GM23338 (cell line): ENCODE measurements at regions not wholly inside any gene's neighbourhood (a gene's known extent, or its start where the extent isn't known, plus 50 kb on each side); places are given as distances from the start of the nearest gene placed in this dataset.

ENCODE experiments used
- ATAC-seq: fragments of 200-7000 bp; cut with Tn5 transposase; 3 replicates; pipeline ENCODE4 v1.9.1; 2020
- DNase-seq: peaks from one replicate; pipeline ENCODE4 v3.0.0-alpha.2; 2015; ENCODE audit warnings: low spot score
- H2AFZ ChIP-seq: fragments of 200-600 bp; sonication (generic); 2 replicates; pipeline ENCODE4 v1.8.0; 2016; ENCODE audit warnings: antibody characterized with exemption, mild to moderate bottlenecking, moderate library complexity
- H3F3A ChIP-seq: fragments of 200-600 bp; sonication (generic); replicated peaks from 2 replicates; pipeline ENCODE4 v1.8.0; 2017; ENCODE audit warnings: antibody characterized with exemption, mixed run types, low read depth
- H3K27ac ChIP-seq: fragments of 200-600 bp; sonication (generic); 2 replicates; pipeline ENCODE4 v1.6.1; 2016; ENCODE audit warnings: low read depth
- H3K27me3 ChIP-seq: fragments of 200-600 bp; sonication (generic); 2 replicates; pipeline ENCODE4 v1.8.0; 2016; ENCODE audit warnings: mild to moderate bottlenecking, mixed run types, moderate library complexity; ENCODE audit not compliant: insufficient read depth
- H3K36me3 ChIP-seq: fragments of 200-600 bp; sonication (generic); 2 replicates; pipeline ENCODE4 v1.8.0; 2016; ENCODE audit warnings: mild to moderate bottlenecking; ENCODE audit not compliant: insufficient read depth
- H3K4me1 ChIP-seq: fragments of 200-600 bp; sonication (generic); 2 replicates; pipeline ENCODE4 v1.8.0; 2016; ENCODE audit warnings: mild to moderate bottlenecking, moderate library complexity; ENCODE audit not compliant: insufficient read depth
- H3K4me2 ChIP-seq: fragments of 200-600 bp; sonication (generic); 2 replicates; pipeline ENCODE4 v1.7.1; 2017; ENCODE audit warnings: mixed run types
- H3K4me3 ChIP-seq: fragments of 200-600 bp; sonication (generic); 2 replicates; pipeline ENCODE4 v1.6.1; 2016; ENCODE audit warnings: mixed run types
- H3K79me2 ChIP-seq: fragments of 200-600 bp; sonication (generic); replicated peaks from 2 replicates; pipeline ENCODE4 v1.8.0; 2017; ENCODE audit warnings: mild to moderate bottlenecking; ENCODE audit not compliant: insufficient read depth
- H3K9me2 ChIP-seq: fragments of 200-600 bp; sonication (generic); 2 replicates; pipeline ENCODE4 v1.8.0; 2017; ENCODE audit not compliant: insufficient read depth
- H4K20me1 ChIP-seq: fragments of 200-600 bp; sonication (generic); replicated peaks from 2 replicates; pipeline ENCODE4 v1.8.0; 2017; ENCODE audit warnings: mild to moderate bottlenecking; ENCODE audit not compliant: insufficient read depth
- H3K27ac Mint-ChIP-seq: 2 replicates; pipeline ENCODE4 v1.8.0; 2020; ENCODE audit warnings: inconsistent platforms, mild to moderate bottlenecking, moderate library complexity, mixed read lengths
- H3K27me3 Mint-ChIP-seq: 3 replicates; pipeline ENCODE4 v1.8.0; 2022; ENCODE audit warnings: low read depth, mild to moderate bottlenecking, moderate library complexity, mixed read lengths, inconsistent platforms; ENCODE audit not compliant: insufficient read depth, poor library complexity
- H3K36me3 Mint-ChIP-seq: 3 replicates; pipeline ENCODE4 v1.8.0; 2021; ENCODE audit warnings: low read depth, mild to moderate bottlenecking, inconsistent platforms, moderate library complexity, mixed read lengths
- H3K4me1 Mint-ChIP-seq: 3 replicates; pipeline ENCODE4 v1.8.0; 2020; ENCODE audit warnings: mild to moderate bottlenecking, inconsistent platforms, mixed read lengths
- H3K4me3 Mint-ChIP-seq: 3 replicates; pipeline ENCODE4 v1.8.0; 2021; ENCODE audit warnings: moderate library complexity, mild to moderate bottlenecking, inconsistent platforms, mixed read lengths
- H3K9me3 Mint-ChIP-seq: 3 replicates; pipeline ENCODE4 v1.8.0; 2020; ENCODE audit warnings: moderate library complexity, mild to moderate bottlenecking, inconsistent platforms, mixed read lengths
- CREB1 ChIP-seq: fragments of 250-450 bp; sonication (Bioruptor Pico); IDR thresholded peaks from 2 replicates; pipeline ENCODE4 v1.5.0; 2020; ENCODE audit warnings: low read depth, mild to moderate bottlenecking, moderate library complexity
- CTCF ChIP-seq, 2 experiments: fragments of 200-600 bp in 1 of 2; sonication (generic) in 1 of 2; conservative IDR thresholded peaks; 2 replicates each; pipeline versions ENCODE4 v1.5.1 to v1.6.1; 2016 to 2017; ENCODE audit warnings: antibody characterized with exemption in 2 of 2, low read depth in 2 of 2, mild to moderate bottlenecking in 2 of 2, moderate library complexity in 1 of 2
- ETS1 ChIP-seq: IDR thresholded peaks from 2 replicates; pipeline ENCODE4 v1.6.1; 2016; ENCODE audit warnings: antibody characterized with exemption
- EZH2 ChIP-seq: fragments of 200-600 bp; sonication (generic); IDR thresholded peaks from one replicate; pipeline ENCODE4 v1.8.0; 2017; ENCODE audit warnings: antibody characterized with exemption, mild to moderate bottlenecking, low read depth; ENCODE audit not compliant: unreplicated experiment
- EZH2phosphoT487 ChIP-seq: fragments of 200-600 bp; sonication (generic); IDR thresholded peaks from one replicate; pipeline ENCODE4 v1.8.1; 2018; ENCODE audit warnings: antibody characterized with exemption; ENCODE audit not compliant: unreplicated experiment
- NANOG ChIP-seq: IDR thresholded peaks from 2 replicates; pipeline ENCODE4 v1.6.1; 2016; ENCODE audit warnings: antibody characterized with exemption, borderline replicate concordance
- POLR2AphosphoS5 ChIP-seq: IDR thresholded peaks from 2 replicates; pipeline ENCODE4 v1.6.1; 2016; ENCODE audit warnings: antibody characterized with exemption, low read depth
- STAT1 ChIP-seq: IDR thresholded peaks from one replicate; pipeline ENCODE4 v1.6.1; 2016; ENCODE audit warnings: antibody characterized with exemption; ENCODE audit not compliant: unreplicated experiment
- ZNF114 ChIP-seq: fragments of 250-450 bp; sonication (Bioruptor Pico); IDR thresholded peaks from 2 replicates; pipeline ENCODE4 v1.5.0; 2020; ENCODE audit warnings: mild to moderate bottlenecking, moderate library complexity
- ZNF331 ChIP-seq: fragments of 250-450 bp; sonication (Bioruptor Pico); IDR thresholded peaks from 2 replicates; pipeline ENCODE4 v1.5.0; 2020; ENCODE audit warnings: low read depth, mild to moderate bottlenecking, moderate library complexity
- ZNF462 ChIP-seq: fragments of 250-450 bp; sonication (Bioruptor Pico); IDR thresholded peaks from 2 replicates; pipeline ENCODE4 v1.5.0; 2020; ENCODE audit warnings: mild to moderate bottlenecking, moderate library complexity

- Histone ChIP-seq H3K79me2 (no peaks in the 10 kb centered on the region), H3F3A (no peaks in the 10 kb centered on the region), H3K4me3 (no peak overlapping the region), H3K9me2 (no peaks in the 10 kb centered on the region), H4K20me1 (no peaks in the 10 kb centered on the region), H3K27ac (no peak overlapping the region), H3K4me2 (no peak overlapping the region), H2AFZ (no peak overlapping the region), H3K4me1 (peaks cover 10% of the 10 kb centered on the region), H3K27me3 (no peaks in the 10 kb centered on the region), H3K36me3 (no peaks in the 10 kb centered on the region)
- H3K27ac Mint-ChIP-seq: no peak overlapping the region
- no peaks in the 10 kb centered on the region for H3K9me3 Mint-ChIP-seq
- no peak overlapping the region for H3K4me3 Mint-ChIP-seq
- H3K36me3 Mint-ChIP-seq: no peaks in the 10 kb centered on the region
- ATAC-seq (no peak), DNase-seq (no peak)
- TF ChIP-seq POLR2AphosphoS5 (no peak), ZNF114 (no peak), NANOG (no peak), STAT1 (no peak)
- H3K4me1 Mint-ChIP-seq: peaks cover 11% of the 10 kb centered on the region
- no peaks in the 10 kb centered on the region for H3K27me3 Mint-ChIP-seq
Observed at GRCh38 chr18:60024857-60025256, 125.1 kb downstream of the PMAIP1 start.

GRCh38 chr18:60024345-60024744 lies 124.5 kb downstream of the PMAIP1 start:
- H3K36me3 ChIP-seq: no peaks in the 10 kb centered on the region
- H4K20me1 ChIP-seq: no peaks in the 10 kb centered on the region
- Mint-ChIP-seq H3K36me3 (no peaks in the 10 kb centered on the region), H3K4me3 (no peak overlapping the region), H3K27ac (no peak overlapping the region), H3K9me3 (no peaks in the 10 kb centered on the region), H3K4me1 (peaks cover 17% of the 10 kb centered on the region), H3K27me3 (no peaks in the 10 kb centered on the region)
- no peak overlapping the region for H3K4me3 ChIP-seq
- H3K4me1 ChIP-seq: peaks cover 10% of the 10 kb centered on the region
- H2AFZ ChIP-seq: no peak overlapping the region
- no peaks in the 10 kb centered on the region for H3F3A ChIP-seq
- no peak for ATAC-seq
- H3K27me3 ChIP-seq: no peaks in the 10 kb centered on the region
- H3K27ac ChIP-seq: no peak overlapping the region
- DNase-seq: no peak
- H3K79me2 ChIP-seq: no peaks in the 10 kb centered on the region
- H3K9me2 ChIP-seq: no peaks in the 10 kb centered on the region
- H3K4me2 ChIP-seq: no peak overlapping the region
- no peak for TF ChIP-seq EZH2
- TF ChIP-seq ZNF462 (CRISPR knock-in tag): no peak
- TF ChIP-seq CREB1 (CRISPR knock-in tag): no peak
- no peak for TF ChIP-seq EZH2phosphoT487
- TF ChIP-seq CTCF (conservative IDR thresholded peaks at IDR 0.05; ENCODE audit: low read depth in 2 of 2): no peak
- no peak for TF ChIP-seq STAT1
- TF ChIP-seq ETS1: no peak
- TF ChIP-seq POLR2AphosphoS5: no peak
- TF ChIP-seq ZNF331 (CRISPR knock-in tag): no peak
